GM21360 (cell line): ENCODE measurements at regions not wholly inside any gene's neighbourhood (a gene's known extent, or its start where the extent isn't known, plus 50 kb on each side); places are given as distances from the start of the nearest gene placed in this dataset.
"Not testable (repeated sequence)": the region's sequence is repeated elsewhere in the genome, so short reads cannot be mapped to it uniquely, and the experiment has no call there.

Experiments
- ATAC-seq: cut with Tn5 transposase; IDR thresholded peaks from one replicate; pipeline ENCODE4 v1.9.1; 2021; ENCODE audit warnings: mild to moderate bottlenecking, moderate library complexity; ENCODE audit not compliant: unreplicated experiment

DNA sequence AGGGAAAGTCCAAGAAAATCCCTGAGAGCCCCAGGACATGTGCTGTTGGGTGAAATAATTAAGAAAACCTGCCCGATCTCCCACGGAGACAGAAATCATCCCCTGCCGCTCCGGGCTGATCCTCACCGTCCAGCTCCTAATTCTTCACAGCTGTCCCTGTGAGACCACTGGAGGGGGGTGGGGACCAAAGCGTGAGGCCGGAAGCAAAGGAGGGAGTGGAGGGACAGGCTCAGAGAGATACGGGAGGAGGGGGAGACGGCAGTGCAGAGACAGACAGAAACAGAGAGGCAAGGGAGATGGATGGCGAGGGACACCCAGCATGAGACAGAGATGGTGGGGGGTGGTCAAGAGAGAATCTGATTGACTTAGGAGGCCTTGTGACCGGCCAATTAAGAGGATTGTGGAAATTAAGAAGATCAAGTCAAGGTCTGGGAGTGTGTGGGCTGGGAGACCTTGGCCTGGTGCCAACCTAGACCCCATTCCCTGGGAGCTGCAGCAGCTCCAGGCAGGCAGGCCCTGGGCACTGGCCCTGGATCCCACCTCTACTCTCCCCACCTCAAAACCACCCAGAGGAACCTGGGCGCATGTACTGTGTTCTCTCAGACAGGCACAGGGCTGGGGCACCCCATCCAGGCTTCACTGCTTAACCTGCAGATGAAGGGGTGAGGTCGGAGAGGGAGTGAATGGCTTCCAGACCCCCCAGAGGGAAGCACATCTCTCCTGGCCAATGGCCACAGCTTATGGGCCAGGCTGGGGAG is 113.2 kb upstream of the ALDH1A3 start:
- no peak for ATAC-seq

DNA sequence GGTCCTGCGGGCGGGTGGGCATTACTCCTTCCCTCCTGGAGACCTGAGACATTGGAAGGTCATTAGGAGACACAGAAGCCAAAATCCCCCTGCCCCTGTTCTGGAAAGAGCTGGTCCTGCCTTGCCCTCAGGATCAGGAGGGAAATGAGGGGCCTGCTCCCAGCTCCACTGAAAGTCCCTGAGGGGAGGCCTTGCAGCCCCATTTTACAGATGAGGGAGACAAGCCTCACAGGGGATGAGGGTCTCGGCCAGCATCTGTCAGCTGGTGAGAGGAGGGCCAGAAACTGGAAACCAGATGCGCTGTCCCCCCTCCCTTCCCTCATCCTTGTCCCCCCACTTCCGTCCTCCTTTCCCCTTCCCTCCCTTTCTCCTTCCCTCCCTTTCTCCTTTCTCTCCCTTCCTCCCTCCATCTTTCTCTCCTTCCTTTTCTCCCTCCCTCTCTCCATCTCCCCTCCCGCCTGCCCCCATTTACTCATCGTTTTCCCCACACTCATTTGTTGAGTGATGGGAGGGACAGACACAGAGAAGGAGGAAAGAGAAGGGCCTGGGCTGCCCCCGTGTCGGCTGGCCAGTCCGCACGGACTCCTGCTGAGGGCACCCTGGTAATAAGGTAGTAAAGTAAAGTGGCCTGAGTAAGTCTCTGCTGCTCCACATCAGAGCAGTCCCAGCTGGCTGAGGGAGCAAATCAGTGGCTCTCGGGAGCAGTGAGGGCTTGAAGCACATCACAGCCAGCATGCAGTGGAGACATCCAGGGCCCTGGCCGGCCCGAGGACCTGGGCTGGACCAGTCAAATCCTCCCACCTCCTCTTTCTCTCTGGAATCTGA is 112.4 kb upstream of the ALDH1A3 start:
- ATAC-seq: no peak

DNA sequence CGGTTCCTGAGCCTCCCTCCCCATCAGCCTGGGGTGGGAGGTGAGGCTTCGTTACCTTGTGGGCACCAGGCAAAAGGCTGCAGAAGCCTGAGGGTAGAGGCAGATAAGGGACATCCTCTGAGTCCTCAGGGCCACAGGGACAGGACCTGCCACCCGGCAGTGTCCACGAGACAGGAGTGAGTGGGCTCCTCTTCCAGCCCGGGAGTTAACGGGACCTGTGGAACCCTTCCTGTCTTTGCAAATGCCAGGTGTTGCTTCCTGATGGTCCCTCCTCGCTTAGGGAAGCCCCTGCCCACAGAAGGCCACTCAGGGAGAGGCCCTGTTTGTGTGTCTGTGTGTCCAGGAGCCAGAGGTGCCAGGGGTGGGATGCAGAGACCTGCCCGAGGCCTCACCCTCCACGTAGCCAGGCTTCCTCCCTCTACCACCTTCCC is 111.1 kb upstream of the ALDH1A3 start:
- ATAC-seq: no peak

DNA sequence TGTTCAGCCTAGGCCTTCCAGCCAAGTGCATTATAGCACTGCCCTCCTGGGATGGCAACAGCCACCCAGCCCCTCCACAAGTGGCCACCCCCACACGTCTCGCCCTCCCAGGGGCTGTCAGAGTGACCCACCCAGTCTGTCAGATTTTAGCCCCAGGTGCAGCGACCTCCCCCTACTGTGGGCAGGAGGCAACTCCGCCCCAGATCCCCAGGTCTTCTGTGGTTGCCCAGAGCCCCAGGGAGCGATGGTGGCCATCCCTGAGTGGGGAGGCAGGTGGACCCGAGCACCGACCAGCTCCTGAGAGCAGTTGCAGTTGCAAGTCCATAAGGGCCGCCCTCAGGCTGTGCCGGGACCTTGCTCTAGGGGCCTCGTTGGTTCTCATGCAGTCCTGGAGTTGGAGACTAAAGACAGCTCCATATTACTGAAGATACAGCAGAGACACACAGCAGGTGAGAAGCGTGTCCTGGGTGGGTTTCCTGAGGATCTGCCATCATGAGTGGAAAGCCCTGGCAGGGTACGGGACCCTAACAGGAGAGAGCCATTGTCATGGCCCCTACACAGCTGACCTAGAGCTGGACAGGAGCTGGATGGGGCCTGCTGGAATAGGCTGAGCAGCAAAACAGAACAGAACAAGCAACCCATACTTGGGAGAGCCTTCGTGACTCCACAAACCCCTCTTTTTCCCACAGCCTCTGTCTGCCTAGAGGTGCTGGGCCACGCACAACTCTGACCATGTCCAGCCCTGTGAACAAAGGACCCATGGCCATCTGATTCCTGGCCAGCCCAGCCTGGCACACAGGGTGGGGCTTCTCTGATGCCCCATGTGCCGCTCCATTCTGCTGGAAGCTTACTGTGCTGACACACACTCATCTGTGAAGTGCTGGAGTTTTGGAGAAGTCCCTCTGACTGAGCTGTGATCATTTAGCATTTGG is 110.3 kb upstream of the ALDH1A3 start:
- no peak for ATAC-seq

DNA sequence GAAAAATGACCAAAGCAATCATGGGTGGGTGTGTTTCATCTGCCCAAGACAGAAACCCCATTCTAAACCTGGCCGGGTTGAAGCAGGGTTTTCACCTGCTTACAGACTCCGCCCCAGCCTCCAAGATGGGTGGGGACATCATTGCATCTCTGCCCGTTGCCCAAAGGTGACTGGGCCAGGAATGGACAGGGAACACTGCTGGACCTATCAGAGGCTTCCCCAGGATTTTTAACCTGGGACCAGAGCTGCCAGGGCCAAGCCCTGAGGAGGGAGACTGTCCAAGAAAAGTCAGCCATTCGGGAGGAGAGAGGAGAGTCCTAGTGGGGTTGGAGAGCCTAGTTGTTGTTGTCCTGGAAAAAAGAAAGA is 109.7 kb upstream of the ALDH1A3 start:
- ATAC-seq: no peak

DNA sequence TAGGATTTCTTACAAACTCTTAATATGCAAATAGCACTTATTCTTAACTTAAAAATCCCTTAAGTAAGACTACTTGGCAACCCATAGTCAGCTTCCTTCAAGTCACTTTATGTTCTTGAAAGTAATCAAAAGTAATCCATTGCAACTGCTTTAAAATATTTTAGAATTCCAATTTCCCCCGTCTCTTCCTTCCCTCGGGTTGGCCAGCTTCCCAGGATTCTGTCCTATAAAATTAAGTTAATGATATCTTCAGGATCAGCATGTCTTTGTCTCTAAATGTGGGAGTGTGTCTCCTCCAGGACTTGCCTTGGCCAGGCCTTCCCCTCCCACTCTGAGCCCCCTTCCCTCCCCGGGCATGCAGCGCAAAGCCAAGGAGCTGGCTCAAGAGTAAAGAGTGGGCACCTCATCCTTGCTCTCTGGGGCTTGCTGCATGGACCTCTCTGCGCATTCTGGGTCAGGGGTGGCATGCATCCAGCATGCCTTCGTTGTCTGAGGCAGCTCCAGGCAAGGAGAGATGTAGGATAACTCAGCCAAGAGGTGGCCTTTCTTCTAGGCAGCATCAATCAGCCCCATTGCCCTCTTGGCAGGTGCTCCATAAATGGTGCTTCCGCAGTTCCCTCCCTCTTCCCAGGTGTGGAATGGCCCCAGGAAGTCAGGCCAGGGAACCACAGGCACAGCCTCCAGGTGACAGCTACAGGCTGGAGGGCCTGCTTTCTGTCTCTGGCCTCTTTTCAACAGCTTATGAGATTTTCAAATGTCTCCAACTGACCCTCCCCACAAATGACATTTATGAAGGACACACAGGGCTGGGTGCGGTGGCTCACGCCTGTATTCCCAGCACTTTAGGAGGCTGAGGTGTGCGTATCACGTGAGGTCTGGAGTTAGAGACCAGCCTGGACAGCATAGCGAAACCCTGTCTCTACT is 108.7 kb upstream of the ALDH1A3 start:
- no peak for ATAC-seq

DNA sequence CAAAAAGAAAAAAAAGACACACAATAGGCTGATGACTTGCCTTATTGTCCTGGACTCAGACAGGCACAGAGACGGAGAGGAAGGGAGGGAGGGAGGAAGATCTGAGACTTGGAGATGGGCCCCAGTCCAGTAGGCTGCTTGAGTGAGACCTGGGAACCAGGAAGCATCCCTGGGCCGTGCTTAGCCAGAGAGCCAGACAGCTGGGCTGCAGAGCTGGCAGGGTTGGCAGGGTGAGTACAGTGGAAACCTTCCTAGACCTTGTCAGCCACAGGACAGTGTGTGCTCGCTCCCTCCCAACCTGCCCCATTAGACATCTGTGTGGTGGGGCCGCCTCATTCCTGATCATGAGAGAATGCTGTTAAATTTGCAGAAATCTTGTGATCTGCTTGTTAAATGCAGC is 107.9 kb upstream of the ALDH1A3 start:
- ATAC-seq: no peak

DNA sequence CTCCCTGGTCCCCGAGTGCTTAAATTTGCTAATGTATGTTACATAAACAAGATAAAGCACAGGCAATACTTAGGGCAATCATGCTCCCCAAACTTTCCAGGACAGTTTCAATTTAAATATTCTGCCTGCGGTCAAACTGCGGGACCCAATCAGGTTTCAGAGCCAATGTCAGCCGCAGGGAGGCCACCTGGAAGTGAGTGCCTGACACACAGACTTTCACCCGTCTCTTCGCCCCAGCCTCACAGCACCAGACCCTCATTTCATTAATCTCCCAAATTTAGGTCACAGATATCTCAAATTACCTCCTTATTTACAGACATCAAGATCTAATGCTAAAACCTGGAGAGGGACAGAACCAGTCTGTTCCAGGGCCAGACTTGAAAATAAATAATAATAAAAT is 107.2 kb upstream of the ALDH1A3 start:
- ATAC-seq: no peak

DNA sequence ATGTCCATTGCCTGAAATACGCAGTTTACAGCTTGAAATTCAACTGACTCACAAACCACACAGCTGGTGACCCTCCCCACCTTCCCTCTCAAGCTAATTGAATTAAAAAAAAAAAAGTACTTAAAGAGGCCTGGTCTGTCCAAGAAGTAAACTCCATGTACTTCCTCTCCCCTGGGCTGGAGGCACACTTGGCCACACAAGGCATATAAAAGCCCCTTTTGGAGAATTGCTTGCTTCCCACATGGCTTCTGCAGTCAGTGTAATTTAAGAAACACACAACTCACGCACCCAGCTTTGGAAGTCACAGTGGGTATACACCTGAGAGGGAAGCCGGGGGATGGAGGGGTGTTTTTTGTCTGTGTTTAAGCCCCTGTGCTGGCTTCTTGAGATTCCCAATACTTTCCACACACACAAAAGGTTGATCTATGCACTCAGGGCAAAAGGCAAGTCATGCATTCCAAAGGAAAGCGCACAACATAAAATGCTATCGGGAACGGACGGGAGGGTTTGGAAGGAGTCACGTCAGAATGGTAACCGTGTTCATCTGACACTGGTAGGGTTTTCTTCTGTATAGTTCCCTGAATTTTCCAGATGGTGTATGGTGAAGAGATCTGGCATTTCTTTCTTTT is 106.6 kb upstream of the ALDH1A3 start:
- no peak for ATAC-seq

DNA sequence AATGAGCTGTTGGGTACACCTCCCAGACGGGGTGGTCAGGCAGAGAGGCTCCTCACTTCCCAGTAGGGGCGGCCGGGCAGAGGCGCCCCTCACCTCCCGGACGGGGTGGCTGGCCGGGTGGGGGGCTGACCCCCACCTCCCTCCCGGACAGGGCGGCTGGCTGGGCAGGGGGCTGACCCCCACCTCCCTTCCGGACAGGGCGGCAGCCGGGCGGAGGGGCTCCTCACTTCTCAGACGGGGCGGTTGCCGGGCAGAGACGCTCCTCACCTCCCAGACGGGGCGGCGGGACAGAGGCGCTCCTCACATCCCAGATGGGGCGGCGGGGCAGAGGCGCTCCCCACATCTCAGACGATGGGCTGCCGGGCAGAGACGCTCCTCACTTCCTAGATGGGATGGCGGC is 105.6 kb upstream of the ALDH1A3 start:
- ATAC-seq: not testable (repeated sequence)

DNA sequence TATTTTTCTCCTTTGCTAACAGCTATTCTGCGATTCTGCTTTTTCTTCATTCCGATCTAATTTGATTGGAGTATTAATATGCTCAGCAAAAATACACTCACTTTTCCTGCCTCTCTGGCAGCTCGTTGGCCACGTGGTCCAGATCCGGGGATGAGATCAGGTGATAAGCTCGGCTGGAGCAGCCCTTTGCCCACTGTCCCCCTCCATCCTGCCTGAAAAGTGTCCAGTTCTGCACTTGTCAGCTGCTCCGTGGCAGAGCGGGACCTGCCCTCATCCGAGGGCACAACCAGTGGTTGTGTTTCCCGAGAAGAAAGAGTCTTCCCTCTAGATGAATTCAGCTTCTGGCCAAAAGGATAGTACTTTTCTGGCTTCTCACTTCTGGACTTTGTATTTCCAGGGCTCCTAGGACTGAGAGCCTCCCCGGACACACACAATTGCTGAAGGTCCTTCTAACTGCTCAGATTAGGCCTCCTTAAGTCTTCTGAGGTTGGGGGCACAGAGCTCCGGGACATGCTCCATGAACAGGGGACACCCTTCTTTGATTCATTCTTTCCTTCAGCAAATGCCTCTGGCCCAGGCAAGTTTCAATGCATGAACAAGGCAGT is 103.9 kb upstream of the ALDH1A3 start:
- ATAC-seq: no peak

DNA sequence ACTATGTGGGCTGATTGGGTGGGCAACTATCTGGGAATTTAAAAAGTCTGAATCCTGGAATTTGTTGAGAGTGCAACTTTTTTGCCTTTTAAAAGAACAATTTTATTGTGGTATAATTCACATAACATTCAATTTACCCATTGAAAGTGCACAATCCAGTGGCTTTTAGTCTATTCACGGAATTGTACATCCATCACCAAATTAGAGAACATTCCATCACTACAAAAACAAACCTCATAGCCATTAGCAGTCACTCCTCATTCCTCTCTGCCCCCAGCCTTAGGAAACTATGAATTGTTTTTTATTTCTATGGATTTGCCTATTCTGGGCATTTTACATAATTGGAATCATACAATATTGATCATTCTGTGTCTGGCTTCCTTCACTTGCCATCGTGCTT is 101.8 kb upstream of the ALDH1A3 start:
- ATAC-seq: no peak

DNA sequence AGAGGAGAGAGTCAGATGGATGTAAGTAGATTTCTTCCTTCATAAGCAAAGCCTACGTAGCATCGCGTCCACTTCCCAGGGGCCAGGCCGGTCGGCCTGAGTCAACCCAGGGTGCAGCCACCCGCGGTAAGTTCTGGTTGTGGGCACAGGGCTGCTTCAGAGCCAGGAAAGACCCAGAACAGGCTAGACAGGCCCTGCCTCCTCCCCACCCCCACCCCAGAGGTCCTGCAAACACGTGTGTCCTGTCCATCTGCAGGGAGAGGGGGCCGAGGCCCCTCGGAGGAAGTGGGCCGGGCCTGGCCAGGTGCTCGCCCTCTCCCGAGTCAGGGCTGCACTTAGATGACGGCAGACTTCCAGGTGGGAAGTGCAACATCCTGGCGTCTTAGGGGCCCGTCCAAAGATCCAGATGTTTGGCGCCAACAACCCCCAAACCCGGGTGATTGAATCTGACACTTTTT is 100.8 kb upstream of the ALDH1A3 start:
- ATAC-seq: no peak

DNA sequence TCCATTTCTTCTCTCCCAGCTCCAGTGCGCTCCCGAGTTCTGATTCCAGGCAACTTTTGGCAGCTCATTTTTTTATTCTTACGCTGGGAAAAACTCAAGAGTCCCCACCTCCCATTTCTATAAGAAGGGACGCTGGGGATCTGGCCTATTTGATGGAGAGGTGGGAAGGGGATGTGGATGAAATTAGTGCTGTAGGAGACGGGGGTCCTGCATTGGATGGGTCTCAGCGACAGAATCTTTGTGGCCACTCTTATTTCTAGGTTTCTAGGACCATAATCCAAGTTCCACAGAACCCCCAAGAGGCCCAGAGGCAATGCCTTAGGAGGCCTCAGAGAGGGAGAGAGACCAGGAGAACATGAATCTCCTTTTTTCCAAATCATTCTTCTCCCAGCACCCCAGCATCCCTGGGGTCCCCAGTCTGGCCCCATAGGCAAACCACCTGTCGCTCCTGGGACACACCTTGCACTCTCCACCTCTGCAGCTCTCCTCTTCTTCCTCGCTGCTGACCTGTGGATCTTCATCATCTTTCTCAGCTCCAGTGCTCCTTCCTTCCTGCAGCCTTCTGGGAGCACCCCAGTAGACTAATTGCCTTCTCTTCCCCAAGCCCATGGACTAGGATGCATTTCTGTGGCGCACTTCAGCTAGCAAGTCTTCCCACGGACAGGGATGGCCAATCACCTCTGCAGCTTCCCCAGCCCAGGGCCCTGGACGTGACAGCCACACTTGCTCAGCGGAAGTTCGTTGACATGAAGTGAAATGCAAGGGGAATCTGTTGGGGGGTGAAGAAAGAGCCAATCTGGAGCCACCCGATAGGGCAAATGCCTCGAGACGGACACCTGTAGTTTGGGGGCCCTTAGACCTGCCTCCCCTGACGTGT is 100.1 kb upstream of the ALDH1A3 start:
- no peak for ATAC-seq

DNA sequence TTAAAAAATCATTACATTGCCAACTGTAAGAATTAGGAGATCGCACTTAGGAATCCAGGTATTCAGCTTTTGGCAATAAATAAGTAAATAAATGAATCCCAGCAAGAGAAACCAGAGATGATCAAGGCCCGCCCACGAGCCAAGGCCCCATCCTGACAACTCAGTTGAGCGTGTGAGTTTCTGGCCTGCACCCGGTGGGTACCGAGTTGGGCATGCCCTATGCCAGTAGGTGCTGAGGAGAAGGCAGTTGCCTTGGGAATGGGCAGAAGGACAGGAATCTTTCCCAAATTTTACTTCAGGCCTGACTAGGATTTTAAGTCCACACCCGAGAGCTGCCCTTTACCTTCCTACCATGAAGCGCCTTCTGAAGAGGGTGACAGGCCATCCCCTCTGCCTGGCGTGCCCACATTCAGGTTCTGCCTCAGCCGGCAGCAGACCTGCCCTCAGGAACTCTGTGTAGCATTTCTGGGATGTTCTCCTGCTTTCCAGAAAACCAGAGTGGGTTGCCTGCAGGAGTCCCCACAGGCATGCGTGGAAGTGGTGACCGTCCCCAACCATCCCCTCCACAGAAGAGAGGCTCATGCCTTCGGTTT is 99.3 kb upstream of the ALDH1A3 start:
- no peak for ATAC-seq

DNA sequence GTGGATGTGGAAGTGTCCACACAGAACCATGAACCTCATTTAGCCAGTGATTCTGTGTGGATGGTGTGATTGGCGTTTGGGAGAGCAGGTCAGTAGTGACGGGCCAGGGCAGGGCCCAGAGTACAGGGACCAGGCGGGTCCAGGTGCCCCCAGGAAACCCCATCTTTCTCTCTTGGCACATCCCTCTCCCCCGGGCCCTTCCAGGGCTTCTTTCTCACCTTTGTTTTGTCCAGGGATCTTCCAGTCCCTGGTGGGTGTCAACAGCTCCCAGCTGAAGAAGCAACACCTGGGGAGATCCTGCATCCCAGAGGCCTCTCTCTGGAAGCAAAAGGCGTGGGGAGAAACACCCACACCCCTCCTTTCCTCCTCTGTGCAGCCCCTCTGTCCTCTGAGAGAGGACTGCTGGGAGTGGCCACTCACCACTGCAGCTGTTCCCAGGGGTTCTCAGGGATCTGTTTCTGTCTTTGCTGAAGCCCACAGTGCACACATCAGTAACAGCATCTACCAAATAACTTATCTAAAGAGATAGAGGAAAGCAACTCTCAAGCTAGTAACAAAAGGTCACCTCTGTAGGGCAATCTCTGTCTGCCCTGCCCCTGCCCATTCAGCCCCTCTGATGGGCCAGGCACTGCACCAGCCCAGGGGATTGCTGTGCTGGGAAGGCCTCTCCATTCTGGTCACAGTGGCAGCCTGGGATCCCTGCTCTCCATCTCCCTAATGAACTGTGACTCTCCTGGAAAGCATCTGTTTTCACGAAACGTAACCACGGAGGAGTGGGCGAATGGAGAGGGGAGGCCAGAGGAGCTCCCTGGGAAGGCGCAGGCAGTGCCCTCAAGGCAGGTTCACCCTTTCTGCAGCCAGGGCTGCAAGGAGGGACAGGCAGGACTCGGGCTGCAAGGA is 98.3 kb upstream of the ALDH1A3 start:
- no peak for ATAC-seq

DNA sequence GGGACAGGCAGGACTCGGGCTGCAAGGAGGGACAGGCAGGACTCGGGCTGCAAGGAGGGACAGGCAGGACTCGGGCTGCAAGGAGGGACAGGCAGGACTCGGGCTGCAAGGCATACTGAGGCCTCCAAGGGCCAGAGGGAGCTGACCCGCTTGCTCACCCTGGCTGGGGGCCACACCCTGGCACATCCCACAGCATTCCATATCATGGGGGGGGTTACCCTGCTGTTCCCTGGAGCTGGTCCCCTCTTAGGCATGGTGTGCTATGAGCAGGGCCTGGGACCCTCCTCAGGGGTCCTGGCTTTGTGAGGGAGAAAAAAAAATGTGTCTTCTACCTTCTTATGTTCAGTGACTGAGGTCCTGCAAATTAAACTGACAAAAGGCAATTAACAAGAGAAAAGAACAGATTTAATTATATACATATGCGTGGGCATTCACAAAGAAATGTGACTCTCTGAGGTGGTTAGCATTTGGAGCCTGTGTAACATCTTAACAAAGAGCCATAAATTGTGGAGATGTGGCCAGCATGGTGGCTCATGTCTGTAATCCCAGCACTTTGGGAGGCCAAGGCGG is 97.6 kb upstream of the ALDH1A3 start:
- ATAC-seq: no peak
